Stimulated activated naive CD4-positive, alpha-beta T cell (primary cell): ENCODE measurements at regions not wholly inside any gene's neighbourhood (a gene's known extent, or its start where the extent isn't known, plus 50 kb on each side); places are given as distances from the start of the nearest gene placed in this dataset.

Experiments
- DNase-seq, 6 experiments: peaks; one replicate each; lab custom pipeline; 2025; lab: John Stamatoyannopoulos, UW

DNA sequence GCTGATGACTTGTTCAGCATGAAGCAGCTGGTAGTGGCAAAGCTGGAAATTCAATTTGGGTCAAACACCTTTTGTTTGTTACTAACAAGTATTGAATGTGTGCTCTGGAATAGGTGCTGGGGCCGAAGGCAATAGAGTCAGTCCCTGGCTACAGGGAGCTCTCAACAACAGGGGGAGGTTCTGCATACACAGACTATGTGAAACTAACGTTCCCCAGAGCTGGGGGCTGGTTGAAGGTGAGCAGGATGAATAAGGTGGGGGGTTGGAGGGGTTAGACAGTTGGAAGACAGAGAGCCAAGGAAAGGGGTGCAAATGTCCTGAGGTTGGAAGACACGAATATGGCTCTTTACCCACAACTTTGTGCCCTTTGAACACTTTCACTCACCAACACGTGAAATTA, 84.1 kb upstream of the PLPP4 start:
- no peak for DNase-seq

GRCh38 chr10:120375666-120376065, 81.4 kb upstream of the PLPP4 start:
- no peak for DNase-seq

GRCh38 chr10:120381931-120382330, 75.1 kb upstream of the PLPP4 start:
- DNase-seq: no peak

- no peak for DNase-seq
These were observed 74.7 kb upstream of the PLPP4 start for GRCh38 chr10:120382360-120382759.

DNA sequence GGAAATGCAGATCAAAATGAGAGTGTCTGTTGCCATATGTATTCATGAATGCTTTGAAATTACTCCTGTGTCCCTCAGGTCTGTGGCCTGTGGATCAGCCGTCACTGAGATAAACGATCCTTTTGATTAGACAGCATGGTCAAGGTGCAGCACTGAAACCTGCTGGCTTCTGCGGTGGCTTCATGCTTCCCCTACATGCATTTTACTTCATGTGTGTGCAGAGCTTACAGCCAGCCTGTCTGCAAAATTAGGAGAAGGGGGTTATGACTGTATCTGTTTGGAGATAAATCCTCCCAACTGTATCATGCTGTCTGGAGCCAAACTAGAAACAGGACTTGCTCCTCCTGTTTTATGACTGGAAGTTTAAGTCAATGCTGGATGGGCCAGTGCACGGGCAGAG, 71.0 kb upstream of the PLPP4 start:
- no peak for DNase-seq

DNA sequence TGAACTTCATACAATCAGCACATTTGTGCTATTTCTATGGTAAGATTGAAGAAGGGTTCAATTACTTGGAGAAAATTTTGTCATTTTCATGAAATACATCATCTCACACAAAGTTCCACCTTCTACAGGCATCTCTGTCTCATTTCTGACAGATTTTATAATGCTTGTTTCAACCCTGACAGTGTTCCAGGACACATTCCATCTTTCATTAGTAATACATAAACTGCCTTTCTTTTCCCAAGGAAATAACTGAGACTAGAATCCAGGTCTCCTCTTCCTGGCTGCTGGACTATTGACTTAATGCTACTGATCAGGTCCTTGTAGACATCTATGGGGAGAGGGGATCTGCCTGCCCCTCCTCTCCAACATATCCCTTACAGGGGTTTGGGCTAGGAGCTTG, 70.1 kb upstream of the PLPP4 start:
- no peak for DNase-seq

- DNase-seq: no peak
These were observed 69.7 kb upstream of the PLPP4 start for GRCh38 chr10:120387326-120387725.

DNA sequence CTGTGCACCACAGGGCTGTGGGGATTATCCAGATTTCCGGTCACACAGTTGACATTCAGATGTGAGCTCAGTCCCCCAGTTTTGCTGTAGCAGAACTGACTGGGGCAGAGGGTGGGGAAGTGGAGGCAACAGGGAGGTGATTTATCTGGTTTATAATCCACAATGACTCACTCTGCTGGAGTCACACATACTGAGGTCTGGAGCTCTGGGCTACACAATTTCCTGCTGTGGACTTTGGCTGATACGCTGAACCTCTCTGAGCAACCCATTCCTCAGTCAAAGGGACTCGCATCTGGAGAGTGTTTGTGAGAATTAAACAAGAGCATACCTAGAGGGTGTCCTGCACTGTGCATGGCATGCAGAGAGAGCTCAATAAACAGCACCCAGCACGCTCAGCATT, 64.8 kb upstream of the PLPP4 start:
- DNase-seq: no peak

GRCh38 chr10:120392671-120393079, 64.4 kb upstream of the PLPP4 start:
- no peak for DNase-seq

GRCh38 chr10:120394446-120394845, 62.6 kb upstream of the PLPP4 start:
- DNase-seq: no peak

DNA sequence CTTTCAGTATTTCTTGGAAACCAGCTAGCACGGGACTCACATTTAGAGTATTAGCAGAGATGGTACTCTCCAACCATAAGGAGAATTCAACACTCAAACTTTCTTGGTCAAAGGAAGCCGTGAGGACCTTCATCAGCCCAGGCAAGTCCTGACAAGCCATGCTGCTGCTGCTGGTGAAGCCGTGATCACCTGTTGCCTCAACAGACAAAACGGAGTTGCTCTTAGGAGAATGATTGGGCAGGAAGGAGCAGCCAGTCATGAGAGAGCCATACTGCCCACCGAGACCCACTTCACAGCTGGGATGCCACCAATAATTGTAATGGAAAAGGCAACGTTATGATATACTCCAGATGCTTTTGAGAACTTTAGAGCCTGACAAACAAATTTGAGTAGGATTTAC, 60.8 kb upstream of the PLPP4 start:
- DNase-seq: no peak

DNA sequence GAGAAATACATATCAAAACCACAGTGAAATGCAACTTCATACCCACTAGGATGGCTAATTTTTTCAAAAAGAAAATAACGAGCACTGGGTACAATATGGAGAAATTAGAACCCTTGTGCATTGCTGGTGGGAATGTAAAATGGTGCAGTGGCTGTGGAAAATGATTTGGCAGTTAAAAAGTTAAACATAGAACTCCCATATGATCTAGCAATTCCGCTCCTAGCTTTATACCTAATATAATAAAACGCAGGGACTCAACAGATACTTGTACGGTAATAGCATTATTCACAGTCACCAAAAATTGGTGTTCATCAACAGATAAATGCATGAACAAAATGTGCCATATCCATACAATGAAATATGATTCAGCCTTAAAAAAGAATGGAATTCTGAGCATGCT, 58.8 kb upstream of the PLPP4 start:
- DNase-seq: no peak

DNA sequence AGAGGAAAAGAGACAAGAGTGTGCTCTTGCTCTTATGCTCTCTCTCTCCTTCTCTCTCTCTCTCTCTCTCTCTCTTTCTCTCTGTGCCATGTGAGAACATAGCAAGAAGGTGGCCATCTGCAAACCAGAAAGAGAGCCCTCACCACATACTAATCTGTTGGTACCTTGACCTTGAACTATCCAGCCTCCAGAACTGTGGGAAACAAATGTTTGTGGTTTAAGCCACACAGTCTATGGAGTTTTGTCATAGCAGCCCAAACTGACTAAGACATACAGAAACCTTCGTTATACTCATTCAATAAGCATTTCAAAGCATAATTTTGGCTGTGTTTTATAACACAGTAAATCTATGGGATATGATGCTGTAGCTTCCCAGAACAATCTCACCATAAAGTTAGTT, 56.4 kb upstream of the PLPP4 start:
- no peak for DNase-seq

DNA sequence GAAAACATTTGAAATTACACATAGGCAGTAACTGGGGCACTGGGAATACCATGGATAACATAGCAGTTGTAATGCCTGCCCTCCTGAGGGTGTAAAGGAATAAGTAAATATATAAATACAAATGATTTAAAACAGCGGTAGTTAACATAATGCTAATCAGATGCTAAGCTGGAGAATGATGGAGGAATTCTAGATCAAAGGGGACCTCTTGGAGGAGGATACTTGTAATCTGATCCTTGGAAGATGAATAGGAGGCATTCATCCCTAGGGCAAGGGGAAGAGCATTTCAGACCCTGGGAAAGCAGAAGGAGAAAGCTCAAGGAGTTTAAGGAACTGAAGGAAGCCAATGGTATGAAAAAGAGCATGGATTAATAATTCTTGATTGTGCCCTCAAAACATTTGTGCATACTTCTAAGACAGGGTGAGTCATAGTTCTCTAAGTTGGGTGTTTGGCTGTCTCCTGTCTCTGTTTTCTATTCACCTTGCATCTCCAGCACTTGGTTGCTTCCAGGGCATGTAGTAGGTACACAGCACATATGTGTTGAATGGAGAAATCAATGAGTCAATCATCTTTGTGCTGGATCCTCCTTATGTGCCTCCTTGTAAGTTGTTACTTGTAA, 54.8 kb upstream of the PLPP4 start:
- DNase-seq: no peak

- no peak for DNase-seq
These were observed 53.9 kb upstream of the PLPP4 start for GRCh38 chr10:120403109-120403508.

GRCh38 chr10:120406376-120406775, 50.7 kb upstream of the PLPP4 start:
- no peak for DNase-seq
